ENCODE measurements at regions not wholly inside any gene's neighbourhood (a gene's known extent, or its start where the extent isn't known, plus 50 kb on each side); places are given as distances from the start of the nearest gene placed in this dataset.
"Not testable (repeated sequence)": the region's sequence is repeated elsewhere in the genome, so short reads cannot be mapped to it uniquely, and the experiment has no call there.

DNA sequence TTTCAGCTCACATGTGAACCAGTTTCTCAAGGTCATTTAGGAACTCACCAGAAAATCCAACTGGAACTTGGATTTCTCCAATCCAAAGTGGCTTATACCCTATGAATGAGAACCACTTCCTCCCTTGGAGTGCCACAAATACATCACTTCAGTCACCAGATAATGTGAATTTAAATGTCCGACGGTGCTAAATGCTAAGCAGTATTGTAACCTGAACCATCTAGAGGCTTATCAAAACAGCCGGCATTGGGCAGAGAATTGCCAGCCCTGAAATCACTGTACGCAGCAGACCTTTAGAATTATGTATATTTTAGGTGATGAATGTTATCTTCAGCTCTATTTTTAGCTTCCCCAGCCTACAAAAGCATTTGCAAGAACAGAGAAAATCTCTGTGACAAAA is 76.8 kb upstream of the COX20 start:
- DNase-seq (ENCODE audit: low spot score): no peak

DNA sequence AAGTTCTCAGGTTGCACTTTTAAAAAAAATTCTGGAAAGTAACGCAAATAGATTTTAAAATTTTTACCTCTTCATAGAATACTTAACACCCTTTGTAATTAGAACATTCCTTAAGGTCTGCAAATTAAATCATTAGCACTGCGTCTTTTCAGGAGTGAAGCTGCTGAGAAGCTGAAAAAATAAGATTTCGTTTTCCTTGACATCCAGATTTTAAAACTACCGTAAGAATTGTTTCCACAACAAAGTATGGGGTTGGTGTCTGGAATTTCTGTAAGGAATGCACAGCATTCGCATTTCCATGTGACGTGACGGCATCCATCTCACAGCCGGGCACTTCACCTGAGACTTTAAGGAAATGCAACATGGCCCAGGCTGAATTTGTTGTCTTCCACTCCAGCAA is 76.3 kb upstream of the COX20 start:
- no peak for DNase-seq (ENCODE audit: low spot score)

DNA sequence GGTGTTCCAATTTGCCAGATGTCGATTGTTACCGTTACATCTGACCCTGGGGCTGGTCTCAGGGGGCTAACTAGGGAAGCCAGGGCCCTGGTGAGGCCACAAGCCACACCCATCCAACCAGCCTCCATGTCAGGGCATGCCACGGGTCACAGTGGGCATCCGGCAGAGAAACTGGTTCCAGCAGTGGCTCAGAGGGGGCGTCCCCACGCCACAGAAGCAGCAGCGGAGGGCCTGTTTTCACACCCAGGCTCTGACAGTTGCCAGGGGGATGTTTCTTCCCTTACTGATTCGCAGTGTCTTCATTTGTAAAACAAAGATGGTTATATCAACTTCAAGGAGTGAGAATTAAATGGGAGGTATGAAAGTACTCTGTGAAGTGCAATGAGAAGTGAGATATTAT is 75.0 kb upstream of the COX20 start:
- DNase-seq (ENCODE audit: low spot score): no peak

DNA sequence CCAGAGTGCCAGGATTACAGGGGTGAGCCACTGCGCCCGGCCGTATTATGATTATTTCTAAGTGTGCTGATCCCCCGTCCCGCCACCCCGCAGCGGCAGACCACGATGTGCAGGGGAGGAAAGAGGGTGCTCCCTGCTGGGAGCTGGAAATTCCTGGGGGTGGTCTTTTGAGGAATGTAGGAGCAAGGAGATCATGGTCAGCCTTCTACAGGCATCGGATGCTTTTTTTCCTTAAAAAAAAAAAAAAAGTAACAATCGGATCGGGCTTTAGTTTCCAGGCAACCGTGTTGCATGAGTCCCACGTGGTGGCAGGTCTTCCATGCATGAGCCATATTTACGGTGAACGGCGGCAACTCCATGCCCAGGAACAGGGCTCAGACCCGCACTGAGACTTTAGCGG is 74.2 kb upstream of the COX20 start:
- DNase-seq (ENCODE audit: low spot score): no peak

DNA sequence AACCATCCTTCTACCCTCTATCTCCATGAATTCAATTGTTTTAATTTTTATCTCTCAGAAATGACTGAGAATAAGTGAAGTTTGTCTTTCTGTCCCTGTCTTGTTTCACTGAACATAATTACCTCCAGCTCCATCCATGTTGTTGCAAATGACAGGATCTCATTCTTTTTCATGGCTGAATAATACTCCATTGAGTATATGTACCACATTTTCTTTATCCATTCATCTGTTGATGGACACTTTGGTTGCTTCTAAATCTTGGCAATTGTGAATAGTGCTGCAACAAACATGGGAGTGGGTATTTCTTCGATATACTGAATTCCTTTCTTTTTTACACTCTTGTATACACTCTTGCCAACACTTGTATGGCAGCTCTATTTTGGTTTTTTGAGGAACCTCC is 72.8 kb upstream of the COX20 start:
- no peak for DNase-seq (ENCODE audit: low spot score)

DNA sequence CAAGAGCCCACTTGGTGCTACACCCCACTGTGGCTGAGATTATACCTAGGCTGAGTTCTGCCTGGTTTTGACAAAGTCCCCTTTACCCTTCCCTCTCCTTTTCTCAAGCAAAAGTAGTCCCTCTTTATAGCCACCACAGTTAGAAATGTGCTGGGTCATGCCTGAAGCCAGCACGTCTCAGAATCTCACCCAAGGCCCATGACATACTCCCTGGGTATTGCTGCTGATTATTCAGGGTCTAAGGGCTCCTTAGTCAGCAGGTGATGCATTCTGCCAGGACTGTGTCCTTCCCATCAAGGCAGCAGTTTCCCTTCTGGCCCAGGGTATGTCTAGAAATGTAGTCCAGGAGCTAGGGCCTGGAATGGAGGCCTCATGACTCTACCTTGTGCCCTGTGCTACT is 67.3 kb upstream of the COX20 start:
- no peak for DNase-seq (ENCODE audit: low spot score)

DNA sequence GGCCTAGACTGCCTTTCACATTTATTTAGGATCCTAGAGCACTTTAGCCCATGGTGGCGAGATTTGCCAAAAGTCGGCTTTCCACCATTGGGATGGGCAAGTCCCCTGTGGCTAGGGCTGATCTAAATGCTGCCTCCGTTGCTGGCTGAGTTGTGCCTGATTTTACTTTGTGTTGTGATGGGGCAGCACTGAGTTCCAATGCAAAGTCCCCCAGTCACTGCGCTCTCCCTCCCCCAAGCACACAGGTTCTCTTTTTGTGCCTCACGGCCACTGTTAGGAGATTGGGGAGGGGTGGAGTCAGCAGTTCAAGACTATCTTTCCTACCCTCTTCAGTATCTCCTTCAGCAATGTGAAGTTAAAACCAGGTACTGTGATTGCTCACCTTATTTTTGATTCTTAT is 66.7 kb upstream of the COX20 start:
- no peak for DNase-seq (ENCODE audit: low spot score)

DNA sequence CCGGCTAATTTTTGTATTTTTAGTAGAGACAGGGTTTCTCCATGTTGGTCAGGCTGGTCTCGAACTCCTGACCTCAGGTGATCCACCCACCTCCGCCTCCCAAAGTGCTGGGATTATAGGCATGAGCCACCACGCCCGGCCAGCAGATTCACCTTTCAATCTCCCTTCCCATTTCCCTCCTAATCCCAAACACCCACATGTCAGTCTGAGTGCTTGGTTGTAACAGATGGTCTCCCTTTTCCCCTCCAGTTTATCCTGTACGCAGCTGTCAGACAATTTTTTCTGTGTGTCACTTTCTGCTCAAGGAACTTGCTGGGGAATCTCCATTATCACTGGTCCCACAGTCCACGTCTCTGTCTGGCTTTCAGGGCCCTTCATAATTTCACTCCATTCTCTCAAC is 64.9 kb upstream of the COX20 start:
- not testable (repeated sequence) for DNase-seq (ENCODE audit: low spot score)

DNA sequence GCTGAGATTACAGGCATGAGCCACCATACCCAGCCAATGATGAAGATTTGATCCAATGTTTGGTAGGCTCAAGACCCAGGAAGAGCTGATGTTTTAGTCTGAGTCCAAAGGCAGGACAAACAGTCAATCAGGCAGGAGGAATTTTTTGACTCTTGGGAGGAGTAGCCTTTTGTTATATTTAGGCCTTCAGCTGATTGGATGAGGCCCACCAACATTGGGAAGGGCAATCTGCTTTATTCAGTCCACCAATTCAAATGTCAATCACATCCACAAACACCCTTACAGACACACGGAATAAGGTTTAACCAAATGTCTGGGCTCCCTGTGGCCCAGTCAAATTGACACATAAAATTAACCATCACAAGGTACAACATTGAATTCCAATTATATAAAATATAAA is 61.9 kb upstream of the COX20 start:
- DNase-seq (ENCODE audit: low spot score): no peak

DNA sequence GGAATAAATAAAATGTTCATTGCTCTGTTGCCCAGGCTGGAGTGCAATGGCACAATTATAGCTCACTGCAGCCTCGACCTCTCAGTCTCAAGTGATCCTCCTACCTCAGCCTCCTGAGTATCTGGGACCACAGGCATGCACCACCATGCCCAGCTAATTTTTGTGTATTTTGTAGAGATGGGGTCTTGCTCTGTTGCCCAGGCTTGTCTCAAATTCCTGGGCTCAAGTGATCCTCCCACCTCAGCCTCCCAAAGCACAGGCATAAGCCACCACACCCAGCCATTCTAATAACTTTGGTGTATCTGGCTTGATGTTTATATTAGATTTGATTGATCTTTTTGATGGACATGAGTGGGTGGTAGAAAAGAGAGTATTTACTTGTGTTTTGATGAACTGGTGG is 58.7 kb upstream of the COX20 start:
- DNase-seq (ENCODE audit: low spot score): not testable (repeated sequence)

DNA sequence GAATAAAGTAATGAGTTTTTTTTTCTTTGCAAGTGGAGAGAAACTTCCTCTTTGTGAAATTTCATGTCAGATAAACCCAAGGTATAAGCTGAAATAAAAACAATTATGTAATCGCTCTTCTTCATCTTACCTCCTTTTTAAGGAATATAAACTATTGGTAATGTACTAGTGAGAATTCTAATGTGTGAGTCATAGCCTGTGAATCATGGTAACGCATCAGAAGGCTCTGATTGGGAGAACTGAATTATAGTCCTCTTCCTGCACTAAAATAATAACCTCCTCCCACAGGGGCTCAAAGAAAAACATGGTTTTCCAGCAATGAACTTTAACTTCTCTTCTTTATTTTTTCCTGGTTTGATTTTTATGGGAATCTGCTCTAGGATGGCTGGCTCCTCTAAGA is 57.1 kb upstream of the COX20 start:
- DNase-seq (ENCODE audit: low spot score): peak; percentile 75

DNA sequence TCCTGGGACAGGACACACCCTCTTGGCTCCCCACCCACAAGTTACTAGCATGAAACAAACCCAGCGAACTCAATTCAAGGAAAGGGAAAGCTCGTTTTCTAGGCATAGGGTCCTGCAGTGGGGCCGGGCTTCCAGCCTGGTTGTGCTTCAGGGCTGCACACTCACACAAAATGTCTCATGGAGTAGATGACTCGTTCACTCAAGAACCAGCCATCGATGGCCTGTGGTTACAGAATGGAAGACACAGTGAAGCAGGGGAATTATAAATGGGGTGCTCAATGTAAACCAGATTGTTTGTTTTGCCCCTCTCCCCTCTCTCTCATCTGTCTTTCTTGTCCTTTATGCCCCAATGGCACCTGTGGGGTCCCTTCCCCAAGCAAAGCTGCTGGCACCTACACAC is 56.0 kb upstream of the COX20 start:
- DNase-seq (ENCODE audit: low spot score): peak; percentile 36

DNA sequence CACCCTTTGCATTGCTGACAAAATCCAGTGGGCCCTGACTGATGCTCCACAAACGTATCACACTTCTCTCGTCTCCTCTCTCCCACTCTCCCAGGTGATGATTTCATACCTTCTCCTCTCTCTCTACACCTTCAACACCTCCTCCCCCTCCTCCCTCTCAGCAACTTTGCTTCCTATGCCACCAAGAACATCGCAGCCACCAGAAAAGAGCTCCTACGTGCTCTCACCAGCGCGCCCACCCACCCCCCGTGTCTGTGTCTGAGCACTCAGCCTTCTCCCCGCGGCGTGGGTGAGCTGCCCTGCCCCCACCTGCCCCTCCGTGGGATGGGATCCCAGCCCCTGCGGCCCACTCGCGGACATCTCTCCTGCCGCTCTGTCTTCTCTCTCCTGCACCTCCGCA is 55.1 kb upstream of the COX20 start:
- DNase-seq (ENCODE audit: low spot score): no peak

DNA sequence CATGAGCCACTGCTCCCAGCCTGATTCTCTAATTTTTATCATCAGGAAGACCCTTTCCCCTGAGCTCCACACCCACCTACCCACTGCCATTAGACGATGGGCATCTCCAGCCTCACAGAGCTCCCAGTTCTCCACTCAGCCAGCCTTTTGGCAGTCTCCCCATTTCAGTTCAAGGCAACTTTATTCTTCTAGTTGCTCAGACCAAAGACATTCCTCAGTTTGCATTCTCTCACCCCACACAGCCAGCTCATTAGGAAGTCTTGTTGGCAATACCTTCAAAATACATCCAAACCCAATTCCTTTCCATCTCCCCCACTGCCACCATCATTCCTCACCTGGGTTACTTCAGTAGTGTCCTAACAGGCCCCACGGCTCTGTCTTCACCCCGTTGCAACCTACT is 53.4 kb upstream of the COX20 start:
- no peak for DNase-seq (ENCODE audit: low spot score)

DNA sequence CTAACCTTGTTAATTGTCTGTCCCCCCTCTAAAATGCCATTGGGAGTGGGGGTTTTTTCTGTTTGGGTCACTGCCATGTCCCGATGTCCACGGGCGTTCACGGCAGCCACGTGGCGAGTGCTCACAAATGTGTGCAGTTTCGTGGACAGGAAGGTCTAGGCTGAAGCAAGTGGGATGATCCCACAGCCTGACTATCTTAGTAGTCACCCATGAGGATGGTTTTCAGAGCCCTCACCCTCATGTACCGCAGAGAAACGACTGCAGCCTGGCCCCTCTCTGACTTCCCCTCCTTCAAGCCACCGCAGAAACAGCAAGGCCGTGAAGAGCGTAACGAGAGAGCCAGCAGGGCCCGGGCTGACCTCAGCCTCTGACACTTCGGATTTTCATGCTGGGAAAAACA is 52.3 kb upstream of the COX20 start:
- DNase-seq (ENCODE audit: low spot score): no peak

Measured in AG20443 (cell line).